Trophoblast cell (in vitro differentiated cells and primary cell): ENCODE measurements at regions not wholly inside any gene's neighbourhood (a gene's known extent, or its start where the extent isn't known, plus 50 kb on each side); places are given as distances from the start of the nearest gene placed in this dataset.
"Not testable (repeated sequence)": the region's sequence is repeated elsewhere in the genome, so short reads cannot be mapped to it uniquely, and the experiment has no call there.

Experiments
- DNase-seq, 2 donors: peaks; one replicate each; pipeline ENCODE4 v3.0.0-alpha.2; 2016
- H2AFZ ChIP-seq: 2 replicates; pipeline ENCODE4 v1.6.1; 2013; ENCODE audit warnings: low read length, moderate library complexity, mild to moderate bottlenecking; ENCODE audit not compliant: insufficient read depth, poor library complexity
- H2AK5ac ChIP-seq: 2 replicates; pipeline ENCODE4 v1.6.1; 2013; ENCODE audit warnings: mild to moderate bottlenecking, low read length
- H2BK120ac ChIP-seq: 2 replicates; pipeline ENCODE4 v1.6.1; 2013; ENCODE audit warnings: low read length, mild to moderate bottlenecking, moderate library complexity; ENCODE audit not compliant: insufficient read depth, poor library complexity
- H2BK12ac ChIP-seq: 2 replicates; pipeline ENCODE4 v1.6.1; 2013; ENCODE audit warnings: mild to moderate bottlenecking, low read length, moderate library complexity
- H2BK5ac ChIP-seq: 2 replicates; pipeline ENCODE4 v1.6.1; 2013; ENCODE audit warnings: low read length, low read depth, moderate library complexity, mild to moderate bottlenecking; ENCODE audit not compliant: poor library complexity
- H3K14ac ChIP-seq: 2 replicates; pipeline ENCODE4 v1.6.1; 2013; ENCODE audit warnings: mild to moderate bottlenecking, low read length
- H3K18ac ChIP-seq: 2 replicates; pipeline ENCODE4 v1.6.1; 2013; ENCODE audit warnings: mild to moderate bottlenecking, low read length
- H3K23ac ChIP-seq: 2 replicates; pipeline ENCODE4 v1.6.1; 2013; ENCODE audit warnings: low read length
- H3K27ac ChIP-seq: 2 replicates; pipeline ENCODE4 v1.5.1; 2013; ENCODE audit warnings: low read depth, mild to moderate bottlenecking, inconsistent platforms, low read length, moderate library complexity
- H3K27me3 ChIP-seq: 2 replicates; pipeline ENCODE4 v1.6.1; 2013; ENCODE audit warnings: inconsistent platforms, mild to moderate bottlenecking, low read length, moderate library complexity; ENCODE audit not compliant: insufficient read depth
- H3K36me3 ChIP-seq, 2 experiments: 1 replicate in 1 of 2; 2 replicates in 1 of 2; pipeline ENCODE4 v1.6.1; 2013; ENCODE audit warnings: low read length in 2 of 2, mild to moderate bottlenecking in 2 of 2, moderate library complexity in 1 of 2; ENCODE audit not compliant: insufficient read depth in 2 of 2, control insufficient read depth in 1 of 2
- H3K4ac ChIP-seq: 2 replicates; pipeline ENCODE4 v1.6.1; 2013; ENCODE audit warnings: low read depth, mild to moderate bottlenecking, low read length, moderate library complexity
- H3K4me1 ChIP-seq, 2 experiments: 1 replicate in 1 of 2; 2 replicates in 1 of 2; pipeline ENCODE4 v1.6.1; 2013; ENCODE audit warnings: low read length in 2 of 2, mild to moderate bottlenecking in 2 of 2, moderate library complexity in 1 of 2; ENCODE audit not compliant: insufficient read depth in 2 of 2, control insufficient read depth in 1 of 2
- H3K4me2 ChIP-seq: 2 replicates; pipeline ENCODE4 v1.6.1; 2013; ENCODE audit warnings: inconsistent platforms, mild to moderate bottlenecking, low read length, moderate library complexity
- H3K4me3 ChIP-seq: 2 replicates; pipeline ENCODE4 v1.5.1; 2013; ENCODE audit warnings: mild to moderate bottlenecking, low read depth, low read length, inconsistent platforms
- H3K79me1 ChIP-seq: one replicate; pipeline ENCODE4 v1.6.1; 2013; ENCODE audit warnings: low read length
- H3K79me2 ChIP-seq: 2 replicates; pipeline ENCODE4 v1.6.1; 2013; ENCODE audit warnings: low read length, mild to moderate bottlenecking; ENCODE audit not compliant: control insufficient read depth, insufficient read depth, poor library complexity
- H3K9ac ChIP-seq: 2 replicates; pipeline ENCODE4 v1.6.1; 2013; ENCODE audit warnings: mild to moderate bottlenecking, low read length
- H3K9me3 ChIP-seq: 2 replicates; pipeline ENCODE4 v1.6.1; 2013; ENCODE audit warnings: low read depth, mild to moderate bottlenecking, control low read depth, inconsistent platforms, low read length; ENCODE audit not compliant: insufficient read depth
- H4K12ac ChIP-seq: 2 replicates; pipeline ENCODE4 v1.6.1; 2013; ENCODE audit warnings: low read depth, mild to moderate bottlenecking, low read length, moderate library complexity
- H4K8ac ChIP-seq: 2 replicates; pipeline ENCODE4 v1.6.1; 2013; ENCODE audit warnings: low read depth, mild to moderate bottlenecking, low read length, moderate library complexity
- H4K91ac ChIP-seq: one replicate; pipeline ENCODE4 v1.6.1; 2013; ENCODE audit warnings: low read depth, mild to moderate bottlenecking, low read length, moderate library complexity
- WGBS: extraction: QIAGEN DNeasy Blood & Tissue Kit; methylation state at CpG from one replicate; pipeline ENCODE4 v1.1.7; 2013; ENCODE audit warnings: missing lambda C conversion rate; ENCODE audit not compliant: insufficient read length, insufficient coverage; ENCODE audit errors: extremely low coverage; 5-methylcytosine and 5-hydroxymethylcytosine counted together

- H3K27ac ChIP-seq, H3K27me3 ChIP-seq, H4K91ac ChIP-seq, H3K4me3 ChIP-seq, H3K14ac ChIP-seq, H2AFZ ChIP-seq, H2BK5ac ChIP-seq, H4K8ac ChIP-seq, H4K12ac ChIP-seq, DNase-seq, H3K79me2 ChIP-seq, H3K18ac ChIP-seq, H3K4me1 ChIP-seq, H3K9me3 ChIP-seq, H2AK5ac ChIP-seq, H3K4me2 ChIP-seq, H3K23ac ChIP-seq, H3K4ac ChIP-seq, H2BK120ac ChIP-seq, H3K36me3 ChIP-seq, H3K9ac ChIP-seq, H3K79me1 ChIP-seq, H2BK12ac ChIP-seq: not testable (repeated sequence)
- no CpG with 5 or more reads among the region's 8 CpGs for WGBS
These were observed 1674.0 kb downstream of the SPATA31A7 start for GRCh38 chr9:62863867-62864266.

DNA sequence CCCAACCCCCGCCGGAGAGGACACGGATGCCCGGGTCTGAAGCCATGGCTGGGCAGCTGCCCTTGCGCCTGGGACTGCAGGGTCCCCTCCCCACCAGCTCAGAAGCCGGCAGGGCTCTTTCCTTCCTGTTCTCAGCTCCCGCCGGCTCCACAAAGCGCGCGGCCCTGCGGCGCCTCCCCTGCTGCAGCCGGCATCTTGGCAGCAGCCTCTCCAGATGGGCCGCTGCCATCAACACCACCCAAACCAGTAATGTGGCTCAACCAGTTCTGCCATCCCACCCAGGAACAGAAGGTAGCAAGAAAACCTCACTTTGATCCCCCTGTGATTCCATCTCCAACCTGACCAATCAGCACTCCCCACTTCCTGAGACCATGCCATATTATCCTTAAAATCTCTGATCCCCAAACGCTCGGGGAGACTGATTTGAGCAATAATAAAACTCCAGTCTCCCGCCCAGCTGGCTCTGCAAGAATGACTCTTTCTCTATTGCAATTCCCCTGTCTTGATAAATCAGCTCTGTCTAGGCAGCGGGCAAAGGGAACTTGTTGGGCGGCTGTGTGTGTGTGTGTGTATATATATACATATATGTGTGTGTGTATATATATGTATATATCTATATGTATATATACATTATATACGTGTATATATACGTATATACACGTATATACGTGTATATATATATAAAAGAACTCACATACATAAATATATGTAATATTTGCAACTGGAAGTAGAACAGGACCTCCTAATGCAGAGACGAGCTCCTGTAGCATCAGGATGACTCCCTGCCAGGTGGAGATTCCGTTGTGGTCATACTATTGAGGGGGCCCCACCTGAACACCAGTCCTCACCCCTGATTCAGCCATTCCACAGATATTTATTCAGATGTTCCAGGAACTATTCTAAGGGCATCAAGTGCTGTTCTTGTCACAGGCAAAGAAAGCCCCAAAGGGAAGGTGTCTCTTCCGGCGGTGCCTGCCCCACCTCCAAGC lies 1674.9 kb downstream of the SPATA31A7 start:
- H3K9me3 ChIP-seq, H3K4me3 ChIP-seq, H3K36me3 ChIP-seq, H4K8ac ChIP-seq, H2BK5ac ChIP-seq, H4K91ac ChIP-seq, H3K9ac ChIP-seq, H3K27me3 ChIP-seq, H3K4ac ChIP-seq, H2AFZ ChIP-seq, H3K18ac ChIP-seq, H3K23ac ChIP-seq, H3K79me1 ChIP-seq, H4K12ac ChIP-seq, H2AK5ac ChIP-seq, H3K79me2 ChIP-seq, H3K27ac ChIP-seq, H3K4me1 ChIP-seq, H2BK12ac ChIP-seq, H3K14ac ChIP-seq, H2BK120ac ChIP-seq: not testable (repeated sequence)
- whole genome bisulfite sequencing = no CpG with 5 or more reads among the region's 28 CpGs
- DNase-seq = peak in 1 of 2 donors; percentile 19
- peak overlapping the region; percentile 27 for H3K4me2 ChIP-seq

GRCh38 chr9:62869061-62869460 lies 1679.2 kb downstream of the SPATA31A7 start:
- H3K4me1 ChIP-seq, H3K9me3 ChIP-seq, H3K14ac ChIP-seq, H4K12ac ChIP-seq, H2AK5ac ChIP-seq, H3K36me3 ChIP-seq, H3K4me3 ChIP-seq, H2BK12ac ChIP-seq, H3K27me3 ChIP-seq, H3K9ac ChIP-seq, H2BK120ac ChIP-seq, H4K91ac ChIP-seq, H4K8ac ChIP-seq, H3K18ac ChIP-seq, H3K27ac ChIP-seq, H3K4me2 ChIP-seq, H3K79me2 ChIP-seq, H2BK5ac ChIP-seq, H2AFZ ChIP-seq, H3K4ac ChIP-seq, DNase-seq, H3K79me1 ChIP-seq, H3K23ac ChIP-seq: not testable (repeated sequence)
- no CpG with 5 or more reads among the region's 4 CpGs for WGBS

GRCh38 chr9:62871765-62872164 lies 1681.9 kb downstream of the SPATA31A7 start:
- H2BK12ac ChIP-seq, H4K91ac ChIP-seq, H3K23ac ChIP-seq, H3K4ac ChIP-seq, H3K27me3 ChIP-seq, H3K14ac ChIP-seq, H2AK5ac ChIP-seq, H2AFZ ChIP-seq, H3K4me2 ChIP-seq, H3K4me3 ChIP-seq, H3K36me3 ChIP-seq, H4K8ac ChIP-seq, H3K79me2 ChIP-seq, H3K4me1 ChIP-seq, H3K18ac ChIP-seq, H3K9ac ChIP-seq, H4K12ac ChIP-seq, H3K27ac ChIP-seq, DNase-seq, H2BK120ac ChIP-seq, H3K9me3 ChIP-seq, H2BK5ac ChIP-seq, H3K79me1 ChIP-seq: not testable (repeated sequence)
- WGBS = no CpG with 5 or more reads among the region's 1 CpG
